ENCODE measurements at regions not wholly inside any gene's neighbourhood (a gene's known extent, or its start where the extent isn't known, plus 50 kb on each side); places are given as distances from the start of the nearest gene placed in this dataset.
"Not testable (repeated sequence)": the region's sequence is repeated elsewhere in the genome, so short reads cannot be mapped to it uniquely, and the experiment has no call there.

DNA sequence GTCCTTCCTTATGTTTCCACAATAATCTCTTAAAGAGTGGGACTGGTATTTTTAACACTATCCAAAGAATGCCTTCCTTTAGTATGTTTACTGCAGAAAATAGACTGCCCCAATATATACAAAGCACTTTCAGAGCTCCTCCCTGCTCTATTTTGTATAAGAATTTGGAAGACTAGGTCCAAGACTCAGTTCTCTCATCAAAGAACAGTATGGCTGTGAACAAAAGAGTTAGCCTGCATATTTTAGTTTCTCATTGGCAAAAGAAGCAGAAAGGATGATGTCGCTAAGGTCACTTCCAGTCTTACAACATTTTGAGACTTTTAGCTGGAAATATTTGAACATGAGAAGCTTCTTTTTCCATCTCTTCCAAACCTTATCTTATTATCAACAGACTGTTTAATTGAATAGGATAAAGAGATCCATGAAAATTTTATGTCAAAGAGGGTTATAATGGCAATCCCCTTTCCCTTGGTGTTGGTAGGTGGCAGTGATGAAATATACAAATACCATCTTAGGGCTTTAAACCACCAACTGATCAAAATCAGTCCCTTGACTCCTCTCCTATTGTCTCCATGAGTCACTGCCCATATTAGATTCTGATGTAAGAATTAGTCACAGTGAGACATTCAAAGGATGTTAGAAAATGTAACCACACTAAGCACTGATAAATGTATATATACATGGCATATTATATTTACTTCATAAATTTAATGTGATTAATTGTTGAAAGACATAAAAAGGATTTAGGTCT, 266.9 kb upstream of the DSEL start:
- intact Hi-C loops (cut with micrococcal nuclease): no loop called here

GRCh38 chr18:67778016-67778415, 261.5 kb upstream of the DSEL start:
- intact Hi-C loops (cut with micrococcal nuclease): no loop called here

GRCh38 chr18:67776929-67777328, 260.4 kb upstream of the DSEL start:
- intact Hi-C loops (cut with micrococcal nuclease): no loop called here

DNA sequence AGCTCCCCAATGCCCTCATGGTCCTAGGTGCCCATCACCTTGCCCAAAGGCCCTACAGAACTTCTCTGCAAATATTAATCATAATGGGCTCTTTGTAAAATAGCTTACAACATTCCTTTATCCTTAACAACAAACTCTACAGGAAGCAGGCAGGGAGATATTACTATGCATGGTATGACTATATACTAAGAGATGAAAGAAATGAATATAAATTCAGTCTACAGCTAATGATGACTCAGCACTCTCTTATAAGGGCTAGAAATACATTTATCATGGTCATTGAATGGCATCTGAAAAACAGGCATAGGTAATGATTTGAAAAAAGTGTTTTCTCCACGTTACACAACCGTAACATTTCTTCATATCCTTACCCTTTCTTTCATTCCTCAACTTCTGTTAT, 254.8 kb upstream of the DSEL start:
- intact Hi-C loops (cut with micrococcal nuclease): no loop called here

DNA sequence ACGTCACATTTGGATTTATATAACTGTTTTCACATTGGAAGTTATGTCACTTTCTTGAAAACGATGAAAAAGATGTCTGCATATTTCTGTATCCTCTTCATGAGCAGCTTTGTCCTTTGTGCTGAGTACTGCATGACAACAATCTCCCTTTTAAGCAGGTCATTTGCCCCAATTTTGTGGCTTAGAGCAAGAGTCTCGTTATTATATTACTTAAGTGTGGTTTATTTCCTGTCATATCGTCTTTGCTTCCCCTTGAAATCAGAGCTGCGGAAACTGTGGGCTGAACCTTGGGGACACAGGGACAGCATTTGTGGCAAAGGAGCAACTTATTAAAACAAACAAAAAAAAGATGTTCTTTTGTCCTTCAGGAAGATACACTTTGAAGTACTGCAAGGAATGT, 254.0 kb upstream of the DSEL start:
- intact Hi-C loops (cut with micrococcal nuclease): no loop called here

GRCh38 chr18:67766930-67767329, 250.4 kb upstream of the DSEL start:
- intact Hi-C loops (cut with micrococcal nuclease): no loop called here

DNA sequence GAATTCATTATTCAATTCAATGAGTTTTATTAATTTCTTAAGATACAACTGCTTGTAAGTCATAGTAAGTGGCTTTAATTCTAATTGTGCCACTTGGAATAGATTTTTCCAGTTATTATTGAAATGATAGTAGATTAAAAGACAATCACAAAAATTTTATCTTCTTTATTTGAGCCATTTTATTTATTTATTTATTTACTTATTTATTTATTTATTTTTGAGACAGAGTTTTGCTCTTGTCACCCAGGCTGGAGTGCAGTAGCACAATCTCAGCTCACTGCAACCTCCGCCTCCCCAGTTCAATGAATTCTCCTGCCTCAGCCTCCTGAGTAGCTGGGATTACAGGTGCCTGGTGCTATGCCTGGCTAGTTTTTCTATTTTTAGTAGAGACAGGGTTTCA, 235.7 kb upstream of the DSEL start:
- intact Hi-C loops (cut with micrococcal nuclease): not testable (repeated sequence)

DNA sequence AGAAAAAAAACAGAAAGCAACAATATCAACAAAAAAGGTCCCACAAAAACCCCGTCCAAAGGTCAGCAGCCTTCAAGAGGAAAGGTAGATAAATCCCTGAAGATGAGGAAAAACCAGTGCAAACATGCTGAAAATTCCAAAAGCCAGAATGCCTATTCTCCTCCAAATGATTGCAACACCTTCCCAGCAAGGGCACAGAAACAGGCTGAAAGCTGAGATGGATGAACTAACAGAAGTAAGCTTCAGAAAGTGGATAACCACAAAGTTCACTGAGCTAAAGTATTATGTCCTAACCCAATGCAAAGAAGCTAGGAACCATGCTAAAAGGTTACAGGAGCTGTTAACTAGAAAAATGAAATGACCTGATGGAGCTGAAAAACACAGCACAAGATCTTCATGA, 226.4 kb upstream of the DSEL start:
- intact Hi-C loops (cut with micrococcal nuclease): no loop called here

GRCh38 chr18:67742525-67742924, 226.0 kb upstream of the DSEL start:
- intact Hi-C loops (cut with micrococcal nuclease): no loop called here

- intact Hi-C loops (cut with micrococcal nuclease): no loop called here
Measured at GRCh38 chr18:67735506-67735905, 219.0 kb upstream of the DSEL start.

DNA sequence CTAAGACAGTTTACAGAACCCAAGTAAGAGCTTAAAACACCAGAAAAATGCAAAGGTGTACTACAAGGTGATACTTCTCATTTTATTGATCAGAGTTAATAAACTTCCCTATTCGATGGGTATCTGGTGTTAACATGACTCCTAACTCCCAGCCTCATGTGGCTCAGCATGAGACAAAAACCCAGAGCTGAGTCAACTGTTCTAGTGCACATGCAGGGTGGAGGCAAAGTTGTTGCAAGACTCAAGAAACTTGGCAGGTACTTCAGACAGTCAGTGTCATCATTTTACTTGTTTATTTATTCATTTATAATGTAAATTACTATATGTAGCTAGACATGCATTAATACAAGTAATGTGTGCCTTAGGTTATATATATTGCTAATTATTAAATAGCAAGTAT, 216.6 kb upstream of the DSEL start:
- intact Hi-C loops (cut with micrococcal nuclease): no loop called here

GRCh38 chr18:67731851-67732250, 215.3 kb upstream of the DSEL start:
- intact Hi-C loops (cut with micrococcal nuclease): no loop called here

DNA sequence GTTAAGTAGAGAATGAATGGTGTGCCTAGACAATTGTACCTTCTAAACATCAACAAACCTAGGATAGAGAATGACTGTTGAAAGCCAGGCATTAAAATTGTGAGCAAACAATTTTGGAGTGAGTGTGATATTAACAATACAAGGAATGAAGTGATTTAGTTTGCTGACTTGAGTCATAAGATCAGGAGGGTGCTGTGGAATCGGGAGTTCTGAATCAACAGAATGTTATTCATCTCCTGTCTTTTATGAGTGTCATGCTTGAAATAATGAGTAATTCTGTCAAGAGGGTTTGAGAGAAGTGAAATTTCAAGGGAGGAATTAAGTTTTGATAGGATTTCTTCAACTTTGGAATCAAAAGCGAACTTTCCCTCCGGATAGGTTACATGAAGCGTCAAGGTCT, 214.4 kb upstream of the DSEL start:
- intact Hi-C loops (cut with micrococcal nuclease): no loop called here

DNA sequence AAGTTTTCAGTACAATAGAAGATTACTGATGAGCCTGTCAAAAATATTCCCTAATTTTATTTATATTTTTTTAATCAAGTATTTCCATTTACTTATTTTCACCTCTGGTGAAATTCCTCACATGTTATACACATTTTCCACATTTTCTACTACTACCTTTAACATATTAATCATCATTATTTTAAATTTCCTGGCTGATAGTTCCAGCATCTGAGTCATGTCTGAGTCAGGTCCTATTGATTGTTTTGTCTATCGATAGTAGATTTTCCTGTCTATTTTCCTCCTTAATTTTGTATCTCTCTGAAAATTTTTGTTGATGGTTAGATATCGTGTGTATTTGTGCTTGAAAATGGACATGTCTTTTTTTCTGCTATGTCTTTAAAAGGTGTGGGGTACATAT, 211.8 kb upstream of the DSEL start:
- intact Hi-C loops (cut with micrococcal nuclease): no loop called here

DNA sequence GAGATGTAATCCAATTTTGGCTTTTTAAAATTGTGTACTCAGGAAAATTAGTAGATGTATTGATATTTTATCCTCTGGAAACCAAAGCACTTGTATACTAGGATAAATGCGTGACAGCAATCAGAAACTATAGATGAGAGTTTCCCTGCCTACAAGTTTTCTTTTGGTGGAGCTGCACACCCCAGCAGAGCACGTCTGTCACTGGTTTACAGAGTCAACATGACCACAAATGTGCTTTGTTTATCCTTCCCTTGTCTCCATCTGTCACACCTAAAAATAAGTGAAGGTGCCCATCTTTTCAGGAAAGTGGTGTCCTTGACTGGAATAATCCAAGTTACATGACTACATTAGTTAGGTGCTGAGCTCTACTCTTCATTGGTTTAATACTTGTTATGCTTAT, 210.4 kb upstream of the DSEL start:
- intact Hi-C loops (cut with micrococcal nuclease): no loop called here

GRCh38 chr18:67717800-67718199, 201.3 kb upstream of the DSEL start:
- intact Hi-C loops (cut with micrococcal nuclease): no loop called here

- intact Hi-C loops (cut with micrococcal nuclease): no loop called here
Measured at GRCh38 chr18:67715567-67715966, 199.0 kb upstream of the DSEL start.

- intact Hi-C loops (cut with micrococcal nuclease): no loop called here
Measured at GRCh38 chr18:67710639-67711038, 194.1 kb upstream of the DSEL start.

DNA sequence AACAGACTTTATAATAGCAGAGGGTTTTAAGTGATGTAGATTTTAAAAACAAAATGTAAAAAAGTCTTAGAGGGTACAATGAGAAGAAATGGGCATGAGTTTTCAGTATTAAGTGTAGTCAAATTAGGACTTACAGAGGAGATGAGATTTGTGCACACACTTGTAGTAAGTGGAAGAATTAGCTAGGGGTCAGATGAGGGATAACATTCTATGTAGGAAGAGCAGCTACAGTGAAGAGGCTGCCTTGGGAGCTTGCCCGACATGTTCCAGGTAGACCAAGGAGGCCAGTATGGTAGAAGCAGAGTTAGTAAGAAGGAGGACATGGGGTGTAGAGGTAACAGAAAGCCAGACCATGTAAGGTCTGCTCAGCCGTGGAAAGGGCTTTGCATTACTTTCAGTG, 189.2 kb upstream of the DSEL start:
- intact Hi-C loops (cut with micrococcal nuclease): no loop called here

- intact Hi-C loops (cut with micrococcal nuclease): no loop called here
Measured at GRCh38 chr18:67695684-67696083, 179.2 kb upstream of the DSEL start.

DNA sequence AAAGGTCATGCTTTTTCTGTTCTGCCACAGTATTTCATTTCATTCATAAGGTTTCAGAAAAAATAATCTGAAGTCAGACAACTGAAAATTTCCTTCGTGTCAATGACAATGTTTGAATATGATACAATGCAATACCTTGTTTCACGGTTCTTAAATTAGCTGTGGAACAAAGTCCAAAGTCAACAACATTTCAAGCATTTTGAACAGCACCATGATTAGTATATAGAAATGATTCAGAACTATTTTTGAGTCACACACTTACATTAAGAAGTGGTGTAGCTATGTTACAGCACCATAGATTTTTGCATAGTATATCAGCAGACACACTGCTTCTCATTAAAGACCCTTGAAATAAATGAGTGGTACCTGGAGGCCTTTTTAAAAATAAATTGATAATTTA, 178.3 kb upstream of the DSEL start:
- intact Hi-C loops (cut with micrococcal nuclease): no loop called here

DNA sequence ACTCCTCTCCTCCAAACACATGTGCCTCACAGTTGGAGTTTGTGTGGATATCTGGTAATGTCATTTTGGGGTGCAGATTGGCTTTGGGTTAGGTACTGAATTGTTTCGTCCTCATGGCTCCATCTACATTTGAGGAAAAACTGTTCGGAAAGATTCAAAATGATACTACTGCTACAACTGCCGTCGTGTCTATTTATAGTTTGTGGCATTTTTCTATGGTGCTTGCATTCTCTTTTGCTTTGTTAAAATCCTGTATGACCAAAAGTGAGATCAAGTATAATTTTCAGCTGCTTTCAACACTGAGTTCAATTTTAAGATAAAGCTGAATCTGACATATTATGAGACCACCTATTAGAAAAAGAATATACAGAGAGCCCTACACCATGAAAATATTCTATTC, 176.3 kb upstream of the DSEL start:
- intact Hi-C loops (cut with micrococcal nuclease): no loop called here

DNA sequence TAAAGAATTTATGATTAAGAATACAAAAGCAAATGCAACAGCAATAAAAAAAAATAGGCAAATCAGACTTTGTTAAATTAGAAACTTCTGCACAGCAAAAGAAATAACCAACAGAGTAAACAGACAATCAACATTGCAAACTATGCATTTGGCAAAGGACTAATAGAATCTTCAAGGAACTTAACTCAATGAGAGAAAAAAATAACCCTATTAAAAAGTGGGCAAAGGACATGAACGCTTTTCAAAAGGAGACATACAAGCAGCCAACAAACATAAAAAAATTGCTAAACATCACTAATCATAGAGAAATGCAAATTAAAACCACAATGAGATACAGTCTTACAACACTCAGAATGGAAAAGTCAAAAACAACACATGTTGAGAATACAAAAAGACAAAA, 166.0 kb upstream of the DSEL start:
- intact Hi-C loops (cut with micrococcal nuclease): no loop called here

DNA sequence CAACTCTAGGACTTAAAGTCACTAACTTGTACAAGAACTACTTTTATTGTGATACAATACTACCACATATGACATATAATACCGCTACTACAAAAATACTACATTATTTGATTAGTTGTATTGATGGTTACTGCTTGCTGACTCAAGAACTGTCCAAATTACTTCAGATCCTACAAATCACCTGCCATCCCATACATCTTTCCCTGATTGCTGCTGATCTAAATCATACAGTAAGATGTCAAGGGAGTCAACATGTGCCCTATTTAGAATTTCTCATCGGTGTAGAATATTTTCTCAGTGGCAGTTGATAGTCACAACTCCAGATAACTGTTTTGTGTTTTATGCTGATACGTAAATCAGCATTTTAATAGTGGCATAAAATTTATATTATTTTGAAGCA, 161.0 kb upstream of the DSEL start:
- intact Hi-C loops (cut with micrococcal nuclease): no loop called here

Data from T-helper 1 cell treated with Interleukin-12 subunit alpha and Interleukin-12 subunit beta and Interleukin-4 antibody, amounts not matched to agents 30 ng/mL and 1 ng/mL, for 36 hours (primary cell).